GM20431 (cell line): ENCODE measurements at regions not wholly inside any gene's neighbourhood (a gene's known extent, or its start where the extent isn't known, plus 50 kb on each side); places are given as distances from the start of the nearest gene placed in this dataset.
"Not testable (repeated sequence)": the region's sequence is repeated elsewhere in the genome, so short reads cannot be mapped to it uniquely, and the experiment has no call there.

Experiments
- in situ Hi-C: fragments of 300-500 bp; cut with MseI, MboI; formaldehyde crosslinking; loops from one replicate; pipeline ENCODE4 v1.15.0; 2020; ENCODE audit warnings: low sequenced_read_pairs; ENCODE audit not compliant: unreplicated experiment

GRCh38 chr2:66113988-66114625, 320.8 kb upstream of the MEIS1 start:
- in situ Hi-C loops, result no loop called here

GRCh38 chr2:66111706-66112105, 323.2 kb upstream of the MEIS1 start:
- in situ Hi-C loops, result no loop called here

DNA sequence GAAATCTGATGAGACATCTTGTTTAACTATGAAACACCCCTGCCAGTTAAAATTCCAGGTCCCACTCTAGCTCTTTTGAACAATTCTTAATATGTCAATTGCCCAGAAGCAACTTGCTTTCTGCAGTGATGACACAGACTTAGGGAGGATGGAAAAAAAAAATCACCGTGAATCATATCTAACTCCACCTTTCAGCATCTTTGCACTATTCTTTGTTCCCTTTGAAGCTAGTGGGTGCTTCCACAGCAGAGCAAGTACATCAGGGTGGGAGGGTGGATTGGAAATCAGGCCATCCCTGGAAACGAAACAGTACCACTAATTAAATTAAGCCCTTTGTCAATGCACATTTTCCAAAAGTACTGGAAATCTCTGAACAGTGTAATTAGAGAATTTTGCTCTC, 324.3 kb upstream of the MEIS1 start:
- in situ Hi-C loops, result no loop called here

DNA sequence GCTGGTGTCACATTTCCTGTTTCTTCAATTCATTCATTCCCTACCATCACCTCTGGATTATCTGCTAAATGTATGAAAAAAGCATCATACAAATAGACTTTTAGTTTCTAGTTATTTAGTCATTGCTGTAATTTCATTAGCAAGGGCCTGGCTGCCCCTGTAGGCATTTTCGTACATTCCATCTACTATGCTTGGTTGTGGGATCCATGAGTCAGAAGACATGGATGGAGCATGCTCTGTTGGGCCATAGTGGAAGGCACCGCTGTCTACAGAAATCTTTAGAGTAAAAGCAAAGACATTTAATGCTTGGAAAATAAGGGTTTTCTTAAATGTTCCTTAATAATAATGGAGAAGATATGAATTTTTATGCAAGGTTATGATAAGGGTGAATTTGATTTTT, 324.8 kb upstream of the MEIS1 start:
- in situ Hi-C loops, result no loop called here

GRCh38 chr2:66109419-66109818, 325.5 kb upstream of the MEIS1 start:
- in situ Hi-C loops, result no loop called here

DNA sequence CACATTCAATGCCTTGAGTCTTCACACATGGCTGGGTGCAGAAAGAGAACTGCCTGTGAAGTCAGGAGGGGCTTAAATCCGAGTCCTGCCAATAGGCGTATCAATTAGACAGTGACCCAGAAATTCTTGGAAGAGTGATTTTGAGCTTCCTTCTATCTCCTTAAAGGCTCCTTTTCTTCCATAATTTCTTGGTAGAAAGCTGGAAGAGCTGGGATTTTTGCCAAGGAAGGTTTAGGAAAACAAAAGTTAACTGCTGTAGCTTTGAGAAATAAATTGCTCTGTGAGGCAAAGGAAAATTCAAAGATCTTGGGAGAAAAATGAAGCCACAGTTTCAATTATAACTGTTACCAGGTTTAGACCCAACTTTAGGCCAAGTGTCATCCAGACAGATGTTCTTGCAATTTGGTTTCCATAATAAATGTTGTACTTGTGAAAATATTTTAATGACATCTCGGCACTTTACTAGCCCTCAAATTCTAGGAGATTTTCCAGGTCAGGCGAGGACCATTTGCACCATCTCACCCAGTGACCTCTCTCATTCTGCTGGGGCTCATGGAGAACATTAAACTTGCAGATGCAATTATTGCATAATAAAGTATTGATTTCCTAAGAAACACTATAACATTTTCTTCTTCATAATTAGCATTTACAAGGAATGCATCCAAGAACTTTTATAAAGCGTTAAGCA, 329.7 kb upstream of the MEIS1 start:
- in situ Hi-C loops, result no loop called here

GRCh38 chr2:66103581-66103980, 331.3 kb upstream of the MEIS1 start:
- in situ Hi-C loops, result no loop called here

GRCh38 chr2:66101206-66101605, 333.7 kb upstream of the MEIS1 start:
- in situ Hi-C loops, result no loop called here

- in situ Hi-C loops, result no loop called here
These were observed 339.0 kb upstream of the MEIS1 start for GRCh38 chr2:66095820-66096345.

GRCh38 chr2:66094689-66095088, 340.2 kb upstream of the MEIS1 start:
- in situ Hi-C loops, result not testable (repeated sequence)

DNA sequence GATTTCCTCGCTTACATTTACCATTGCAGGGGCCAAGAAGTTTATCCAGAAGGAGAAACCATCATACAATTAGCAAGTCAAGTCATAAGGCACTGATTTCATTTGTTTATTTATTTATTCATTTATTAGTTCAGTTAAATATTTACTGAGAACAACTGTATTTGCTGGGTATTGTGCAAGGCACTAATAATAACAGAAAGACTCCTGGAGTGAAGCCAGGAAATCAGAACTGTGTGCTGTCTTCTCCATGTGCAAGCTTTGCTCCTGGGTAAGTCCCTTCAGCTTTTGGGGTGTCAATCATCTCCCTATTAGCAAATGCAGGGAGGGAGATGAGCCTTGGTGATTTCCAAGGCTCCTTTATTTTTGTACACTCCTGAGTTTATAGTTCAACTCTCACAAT, 341.6 kb upstream of the MEIS1 start:
- in situ Hi-C loops, result no loop called here

DNA sequence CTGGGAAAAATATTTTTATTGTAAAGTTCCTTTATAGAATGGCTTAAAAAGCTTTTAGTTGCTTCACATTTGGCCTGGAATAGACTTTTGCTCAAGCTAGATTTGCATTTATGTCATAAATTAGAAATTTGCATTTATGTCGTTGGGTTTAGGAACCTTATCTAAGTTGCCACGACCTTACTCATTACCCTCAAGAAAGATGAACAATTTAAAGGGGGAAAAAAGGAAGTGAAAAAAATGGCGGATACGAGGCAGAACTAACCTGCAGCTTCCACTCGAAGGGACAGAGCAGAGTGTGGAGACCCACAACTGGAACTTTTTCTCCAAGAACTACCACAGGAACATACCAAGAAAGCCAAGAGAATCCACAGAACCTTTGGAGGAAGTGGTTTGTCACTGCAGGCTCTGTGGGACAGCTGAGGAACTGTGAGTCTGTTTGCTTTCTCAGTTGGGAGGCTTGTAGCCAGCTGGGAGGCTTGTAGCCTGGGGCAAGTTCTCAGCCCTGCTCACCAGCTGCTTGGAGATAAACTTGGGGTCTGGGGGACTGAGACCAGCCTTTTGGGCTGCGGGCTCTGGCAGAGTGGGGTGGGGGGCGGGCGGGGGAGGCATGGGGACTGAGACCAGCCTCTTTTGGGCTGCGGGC, 349.9 kb upstream of the MEIS1 start:
- in situ Hi-C loops, result no loop called here

GRCh38 chr2:66082581-66082980, 352.3 kb upstream of the MEIS1 start:
- in situ Hi-C loops, result no loop called here

- in situ Hi-C loops, result no loop called here
These were observed 354.8 kb upstream of the MEIS1 start for GRCh38 chr2:66080127-66080526.

DNA sequence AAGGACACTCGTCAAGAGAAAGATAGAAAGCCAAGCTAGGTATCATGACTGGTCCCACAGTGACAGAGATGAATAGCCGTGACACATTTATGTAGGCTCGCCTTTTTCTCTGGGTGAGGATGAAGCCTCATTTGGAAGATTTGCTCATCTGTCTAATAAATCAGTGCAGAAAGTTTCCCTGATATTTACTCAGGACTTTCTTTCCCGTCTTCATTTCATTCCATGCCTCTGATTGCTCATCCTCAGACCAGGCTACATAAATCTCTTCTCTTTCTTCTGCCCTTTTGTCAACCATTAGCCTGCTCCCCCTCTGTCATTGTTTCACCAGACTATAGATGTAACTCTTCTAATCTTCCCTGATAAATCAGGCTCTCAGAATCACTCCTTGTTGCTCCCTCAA, 361.8 kb upstream of the MEIS1 start:
- in situ Hi-C loops, result no loop called here

- in situ Hi-C loops, result no loop called here
These were observed 364.0 kb upstream of the MEIS1 start for GRCh38 chr2:66070721-66071602.

DNA sequence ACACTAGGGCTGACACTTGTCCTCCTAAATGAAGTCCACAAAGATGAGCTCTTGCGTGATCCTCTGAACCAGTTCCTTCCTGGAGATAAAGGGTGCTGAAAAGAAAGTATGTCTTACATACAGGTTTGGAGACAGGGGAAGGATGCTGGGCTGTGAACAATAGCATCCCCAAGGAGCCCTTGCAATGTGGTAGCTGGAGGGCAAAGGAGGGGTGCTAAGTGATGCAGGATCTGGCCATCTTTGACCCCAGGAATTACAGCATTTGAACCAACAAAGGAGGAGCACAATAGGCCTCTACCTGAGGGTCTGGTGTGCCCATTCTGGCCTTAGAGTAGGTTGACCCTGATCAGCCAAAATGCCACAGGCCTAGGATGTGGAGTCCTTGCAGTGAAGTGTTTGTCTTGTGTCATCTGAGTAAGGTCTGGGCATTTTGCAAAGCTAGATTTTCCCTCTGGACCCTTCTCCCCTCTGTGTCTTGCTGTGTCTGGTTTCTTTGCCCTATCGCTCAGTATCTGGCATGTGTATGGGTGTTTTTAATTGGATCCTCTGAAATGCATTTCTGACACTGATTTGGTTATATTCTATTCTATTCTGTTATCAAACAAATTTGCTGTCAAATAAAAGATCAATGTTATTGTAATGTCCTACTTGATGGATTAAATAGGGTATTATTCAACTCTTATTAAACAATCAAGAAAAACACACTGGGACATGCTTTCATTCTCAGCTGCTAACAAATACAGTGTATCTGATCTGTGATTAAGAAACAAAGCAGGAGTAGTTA, 364.8 kb upstream of the MEIS1 start:
- in situ Hi-C loops, result no loop called here

- in situ Hi-C loops, result no loop called here
These were observed 368.9 kb upstream of the MEIS1 start for GRCh38 chr2:66066032-66066431.

GRCh38 chr2:66059332-66059731, 375.6 kb upstream of the MEIS1 start:
- in situ Hi-C loops, result no loop called here

- in situ Hi-C loops, result no loop called here
These were observed 376.2 kb upstream of the MEIS1 start for GRCh38 chr2:66058675-66059074.
